Small intestine (tissue), 7 donors: ENCODE measurements at regions not wholly inside any gene's neighbourhood (a gene's known extent, or its start where the extent isn't known, plus 50 kb on each side); places are given as distances from the start of the nearest gene placed in this dataset.

Experiments used
- DNase-seq, 2 donors: peaks; one replicate each; pipeline versions ENCODE4 v3.0.0 to v3.0.0-alpha.2; 2013
- FAIRE-seq: peaks from 2 replicates; lab custom pipeline; 2012; peaks lifted over from hg19 to GRCh38; lab: Jason Lieb, UNC
- H3K27ac ChIP-seq, 3 donors: one replicate each; pipeline ENCODE4 v1.5.1; 2013; ENCODE audit warnings: low read length in 2 of 3, mild to moderate bottlenecking in 2 of 3, control low read depth in 1 of 3, inconsistent platforms in 1 of 3, low read depth in 1 of 3, moderate library complexity in 1 of 3
- H3K27me3 ChIP-seq, 3 donors: one replicate each; pipeline ENCODE4 v1.6.1; 2013; ENCODE audit warnings: low read length in 3 of 3, inconsistent platforms in 1 of 3; ENCODE audit not compliant: control insufficient read depth in 3 of 3, insufficient read depth in 3 of 3
- H3K36me3 ChIP-seq, 3 donors: one replicate each; pipeline ENCODE4 v1.6.1; 2013; ENCODE audit warnings: low read length in 3 of 3, inconsistent platforms in 1 of 3, low read depth in 1 of 3, mild to moderate bottlenecking in 1 of 3, moderate library complexity in 1 of 3; ENCODE audit not compliant: control insufficient read depth in 3 of 3, insufficient read depth in 2 of 3
- H3K4me1 ChIP-seq, 3 donors: one replicate each; pipeline ENCODE4 v1.6.1; 2013; ENCODE audit warnings: low read length in 2 of 3, inconsistent platforms in 1 of 3, low read depth in 1 of 3, mild to moderate bottlenecking in 1 of 3, moderate library complexity in 1 of 3; ENCODE audit not compliant: control insufficient read depth in 3 of 3, insufficient read depth in 2 of 3
- H3K4me3 ChIP-seq, 3 donors: one replicate each; pipeline ENCODE4 v1.5.1; 2013; ENCODE audit warnings: low read length in 3 of 3, control low read depth in 1 of 3, inconsistent platforms in 1 of 3, low read depth in 1 of 3, mild to moderate bottlenecking in 1 of 3, moderate library complexity in 1 of 3
- H3K9me3 ChIP-seq, 2 donors: one replicate each; pipeline ENCODE4 v1.6.1; 2013; ENCODE audit warnings: low read depth in 1 of 2, low read length in 1 of 2; ENCODE audit not compliant: control insufficient read depth in 2 of 2, insufficient read depth in 1 of 2
- WGBS, 3 donors: extraction: QIAGEN DNeasy Blood & Tissue Kit; methylation state at CpG; one replicate each; pipeline ENCODE4 v1.1.7; 2013; 5-methylcytosine and 5-hydroxymethylcytosine counted together
- donor health status: healthy with polysubstance abuse.
- donor health status: control.
- donor health status: control.
- donor health status: Bipolar disorder and iron deficiency.
- donor health status: healthy.

GRCh38 chr15:61524086-61524485, 295.0 kb upstream of the RORA start:
- Histone ChIP-seq H3K9me3 (no peaks in the 10 kb centered on the region), H3K4me3 (no peak overlapping the region), H3K4me1 (no peaks in the 10 kb centered on the region), H3K36me3 (no peaks in the 10 kb centered on the region), H3K27ac (no peak overlapping the region), H3K27me3 (peaks cover 0 to 3% (median 0%) of the 10 kb centered on the region in 3 donors)
- WGBS, 3 donors, result 59 to 79% (median 65%) methylated on average over 2 of the region's 2 CpGs
- no peak for FAIRE-seq
- DNase-seq, result no peak

GRCh38 chr15:61522411-61522810, 293.3 kb upstream of the RORA start:
- Histone ChIP-seq H3K9me3 (no peaks in the 10 kb centered on the region), H3K4me3 (no peak overlapping the region), H3K27ac (no peak overlapping the region), H3K27me3 (peaks cover 0 to 3% (median 0%) of the 10 kb centered on the region in 3 donors), H3K36me3 (no peaks in the 10 kb centered on the region), H3K4me1 (no peaks in the 10 kb centered on the region)
- no peak for FAIRE-seq
- no peak for DNase-seq

GRCh38 chr15:61521953-61522352, 292.9 kb upstream of the RORA start:
- H3K9me3 ChIP-seq, result no peaks in the 10 kb centered on the region
- no peaks in the 10 kb centered on the region for H3K36me3 ChIP-seq
- DNase-seq (no peak), FAIRE-seq (no peak)
- peaks cover 0 to 3% (median 0%) of the 10 kb centered on the region in 3 donors for H3K27me3 ChIP-seq
- H3K4me1 ChIP-seq, result no peaks in the 10 kb centered on the region
- H3K27ac ChIP-seq, result no peak overlapping the region
- 40 to 58% (median 49%) methylated on average over 3 of the region's 3 CpGs for WGBS, 3 donors
- no peak overlapping the region for H3K4me3 ChIP-seq

- whole genome bisulfite sequencing, 3 donors, result 20 to 58% (median 36%) methylated on average over 1 of the region's 1 CpG
- H3K9me3 ChIP-seq, result no peaks in the 10 kb centered on the region
- no peak for FAIRE-seq
- H3K27ac ChIP-seq, result no peak overlapping the region
- H3K27me3 ChIP-seq, result no peaks in the 10 kb centered on the region
- no peaks in the 10 kb centered on the region for H3K4me1 ChIP-seq
- H3K36me3 ChIP-seq, result no peaks in the 10 kb centered on the region
- H3K4me3 ChIP-seq, result no peak overlapping the region
- DNase-seq, result no peak
Measured at GRCh38 chr15:61519296-61519695, 290.2 kb upstream of the RORA start.

DNA sequence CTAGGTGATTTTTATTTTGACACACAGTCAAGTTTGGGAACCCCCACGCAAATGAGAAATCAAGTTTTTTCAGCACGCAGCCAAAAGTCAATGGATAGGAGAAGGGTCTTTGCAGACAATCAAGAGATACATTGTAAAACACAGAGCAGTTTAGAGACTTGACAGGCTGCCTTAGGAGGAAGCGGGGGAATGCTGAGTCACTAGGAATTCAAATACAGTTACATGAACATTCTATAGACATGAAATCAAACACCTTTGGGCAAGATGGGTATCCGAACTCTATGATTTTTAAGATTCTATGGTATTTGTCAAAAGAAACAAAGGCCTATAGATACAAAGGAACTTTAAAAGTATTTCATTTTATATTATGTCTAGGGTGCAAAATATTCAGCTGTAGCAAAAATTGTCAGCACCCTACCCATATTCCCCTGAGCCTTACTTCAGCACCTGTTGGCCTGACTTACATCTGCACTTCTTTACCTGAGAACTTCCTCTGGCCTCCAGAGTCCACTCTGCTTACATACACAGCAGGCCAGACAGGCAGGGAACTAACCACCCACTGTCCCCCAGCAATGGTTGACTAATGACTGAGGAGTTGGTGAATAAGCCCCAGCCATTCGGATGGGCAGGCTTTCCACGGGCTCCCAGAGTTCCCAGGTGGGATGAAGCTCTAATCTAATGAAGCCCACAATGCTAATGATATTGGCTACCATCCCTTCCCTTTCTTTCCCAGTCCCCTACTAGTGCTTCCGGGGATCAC, 289.3 kb upstream of the RORA start:
- FAIRE-seq (no peak), DNase-seq (no peak)
- H3K27me3 ChIP-seq, result no peaks in the 10 kb centered on the region
- no peaks in the 10 kb centered on the region for H3K9me3 ChIP-seq
- no peaks in the 10 kb centered on the region for H3K36me3 ChIP-seq
- H3K27ac ChIP-seq, result no peak overlapping the region
- H3K4me3 ChIP-seq, result no peak overlapping the region
- H3K4me1 ChIP-seq, result no peaks in the 10 kb centered on the region
- 75 to 86% (median 79%) methylated on average over 7 of the region's 7 CpGs for WGBS, 3 donors

DNA sequence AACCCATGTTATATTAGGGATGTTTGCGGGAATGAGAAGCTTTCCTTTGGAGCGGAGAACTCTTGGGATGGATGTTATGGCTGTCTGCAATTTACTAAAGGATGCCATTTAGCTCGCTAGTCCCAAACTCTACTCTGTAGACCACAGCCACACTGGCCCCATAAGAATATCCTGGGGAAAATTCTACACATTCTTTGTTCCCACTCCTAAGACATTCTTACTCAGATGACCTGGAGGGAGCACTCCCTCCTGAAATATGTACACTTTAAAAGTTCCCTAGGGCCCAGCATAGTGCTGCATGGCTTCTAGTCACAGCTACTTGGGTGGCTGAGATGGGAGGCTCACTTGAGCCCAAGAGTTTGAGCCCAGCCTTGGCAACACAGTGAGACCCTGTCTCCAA, 288.7 kb upstream of the RORA start:
- Histone ChIP-seq H3K4me1 (no peaks in the 10 kb centered on the region), H3K27me3 (no peaks in the 10 kb centered on the region), H3K36me3 (no peaks in the 10 kb centered on the region), H3K27ac (no peak overlapping the region), H3K4me3 (no peak overlapping the region), H3K9me3 (no peaks in the 10 kb centered on the region)
- DNase-seq, result no peak
- no peak for FAIRE-seq
- 90 to 93% (median 91%) methylated on average over 3 of the region's 3 CpGs for WGBS, 3 donors

DNA sequence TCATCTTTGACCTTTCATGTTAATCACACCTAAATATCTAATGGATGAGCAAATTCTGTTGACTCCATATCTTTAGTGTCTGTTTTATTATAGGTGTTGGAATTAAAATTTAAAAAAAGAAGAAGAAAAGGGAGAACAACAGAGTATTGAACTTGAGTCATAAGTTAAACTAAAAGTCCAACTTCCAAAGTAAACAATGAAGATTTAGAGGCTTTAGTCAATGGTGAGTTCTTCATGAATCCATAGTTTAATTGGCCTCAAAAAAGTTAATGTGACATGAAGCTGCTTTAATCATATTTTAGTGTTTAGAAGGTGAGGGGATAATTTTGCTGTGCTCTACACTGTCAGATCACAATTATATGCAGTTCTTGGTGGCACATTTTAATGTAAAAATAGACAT, 288.2 kb upstream of the RORA start:
- FAIRE-seq (no peak), DNase-seq (no peak)
- H3K36me3 ChIP-seq, result no peaks in the 10 kb centered on the region
- no peaks in the 10 kb centered on the region for H3K4me1 ChIP-seq
- H3K27me3 ChIP-seq, result no peaks in the 10 kb centered on the region
- no peak overlapping the region for H3K27ac ChIP-seq
- H3K9me3 ChIP-seq, result no peaks in the 10 kb centered on the region
- H3K4me3 ChIP-seq, result no peak overlapping the region

DNA sequence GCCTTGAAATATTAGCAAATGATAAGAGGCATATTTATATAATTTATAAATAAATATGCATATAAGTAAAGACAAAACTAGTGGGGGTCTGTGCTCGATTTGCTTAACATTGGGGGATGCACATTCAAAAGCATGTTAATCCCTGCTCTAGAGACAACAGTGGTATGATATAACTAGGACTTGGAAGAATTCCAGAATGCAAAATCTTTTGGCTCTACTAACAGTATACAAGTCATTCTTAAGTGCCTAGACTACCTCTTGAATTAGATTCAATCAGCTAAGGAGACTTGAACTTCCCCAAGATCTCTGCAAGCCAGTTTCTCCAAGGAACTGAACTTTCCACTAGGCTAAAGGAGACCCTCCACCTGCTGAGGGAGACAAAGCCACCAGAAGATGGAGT, 282.7 kb upstream of the RORA start:
- FAIRE-seq (no peak), DNase-seq (no peak)
- Histone ChIP-seq H3K4me1 (no peaks in the 10 kb centered on the region), H3K9me3 (no peaks in the 10 kb centered on the region), H3K36me3 (no peaks in the 10 kb centered on the region), H3K27ac (no peak overlapping the region), H3K27me3 (no peaks in the 10 kb centered on the region), H3K4me3 (no peak overlapping the region)
- WGBS, 3 donors, result 46 to 66% (median 62%) methylated on average over 1 of the region's 1 CpG

GRCh38 chr15:61511089-61511488, 282.0 kb upstream of the RORA start:
- Histone ChIP-seq H3K9me3 (no peaks in the 10 kb centered on the region), H3K4me3 (no peak overlapping the region), H3K27ac (no peak overlapping the region), H3K36me3 (no peaks in the 10 kb centered on the region), H3K27me3 (no peaks in the 10 kb centered on the region), H3K4me1 (no peaks in the 10 kb centered on the region)
- WGBS, 3 donors, result 40 to 63% (median 42%) methylated on average over 3 of the region's 3 CpGs
- DNase-seq (no peak), FAIRE-seq (no peak)
